Epithelial cell of esophagus (primary cell): ENCODE measurements at regions not wholly inside any gene's neighbourhood (a gene's known extent, or its start where the extent isn't known, plus 50 kb on each side); places are given as distances from the start of the nearest gene placed in this dataset.

Experiments used
- DNase-seq: peaks from one replicate; pipeline ENCODE4 v3.0.0; 2010; ENCODE audit warnings: low read depth
- H3K4me3 ChIP-seq: 2 replicates; pipeline ENCODE4 v1.5.1; 2011; ENCODE audit warnings: mild to moderate bottlenecking, low read length, control low read depth
- TF ChIP-seq, protein P1 (sequence below): IDR thresholded peaks from 2 replicates; pipeline ENCODE4 v1.5.1; 2011; ENCODE audit warnings: low read depth, mild to moderate bottlenecking, low read length, control low read depth, inconsistent platforms; ENCODE audit not compliant: insufficient read depth; ENCODE audit errors: missing control alignments

DNA sequence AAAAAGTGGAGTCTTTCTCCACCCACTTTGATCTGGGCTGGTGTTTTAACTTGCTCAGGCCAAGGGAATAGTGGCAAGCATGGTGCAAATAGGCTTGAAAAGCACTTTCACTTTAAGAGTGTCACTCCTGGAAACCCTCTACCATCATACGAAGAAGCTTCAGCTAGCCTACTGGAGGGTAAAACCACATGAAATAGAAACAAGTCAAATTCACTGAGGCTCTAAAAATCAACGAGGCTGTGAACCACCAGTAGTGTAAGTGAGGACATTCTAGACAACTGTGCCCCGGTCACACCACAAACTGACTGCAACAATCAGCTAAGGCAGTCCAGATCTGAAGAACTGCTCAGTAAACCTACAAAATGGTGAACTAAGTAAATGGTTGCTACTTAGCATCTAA is 2366.3 kb upstream of the C9orf72 start:
- TF ChIP-seq, protein P1, sequence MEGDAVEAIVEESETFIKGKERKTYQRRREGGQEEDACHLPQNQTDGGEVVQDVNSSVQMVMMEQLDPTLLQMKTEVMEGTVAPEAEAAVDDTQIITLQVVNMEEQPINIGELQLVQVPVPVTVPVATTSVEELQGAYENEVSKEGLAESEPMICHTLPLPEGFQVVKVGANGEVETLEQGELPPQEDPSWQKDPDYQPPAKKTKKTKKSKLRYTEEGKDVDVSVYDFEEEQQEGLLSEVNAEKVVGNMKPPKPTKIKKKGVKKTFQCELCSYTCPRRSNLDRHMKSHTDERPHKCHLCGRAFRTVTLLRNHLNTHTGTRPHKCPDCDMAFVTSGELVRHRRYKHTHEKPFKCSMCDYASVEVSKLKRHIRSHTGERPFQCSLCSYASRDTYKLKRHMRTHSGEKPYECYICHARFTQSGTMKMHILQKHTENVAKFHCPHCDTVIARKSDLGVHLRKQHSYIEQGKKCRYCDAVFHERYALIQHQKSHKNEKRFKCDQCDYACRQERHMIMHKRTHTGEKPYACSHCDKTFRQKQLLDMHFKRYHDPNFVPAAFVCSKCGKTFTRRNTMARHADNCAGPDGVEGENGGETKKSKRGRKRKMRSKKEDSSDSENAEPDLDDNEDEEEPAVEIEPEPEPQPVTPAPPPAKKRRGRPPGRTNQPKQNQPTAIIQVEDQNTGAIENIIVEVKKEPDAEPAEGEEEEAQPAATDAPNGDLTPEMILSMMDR, result no peak

DNA sequence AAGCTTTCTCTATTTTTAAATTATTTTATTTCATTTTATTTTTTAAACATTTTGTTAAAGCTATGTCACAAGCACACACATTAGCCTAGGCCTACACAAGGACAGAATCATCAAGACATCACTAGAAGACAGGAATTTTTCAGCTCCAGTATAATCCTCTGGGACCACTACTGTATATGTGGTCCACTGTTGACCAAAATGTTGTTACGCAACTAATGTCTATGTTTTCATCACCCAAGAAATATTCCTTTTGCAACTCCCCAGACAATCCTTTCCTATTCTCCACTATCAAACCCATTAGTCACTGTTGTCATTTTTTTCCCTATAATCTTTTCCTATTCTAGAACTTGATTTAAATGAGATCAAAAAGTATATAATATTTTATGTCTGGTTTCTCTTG is 2371.7 kb upstream of the C9orf72 start:
- no peak overlapping the region for H3K4me3 ChIP-seq
- TF ChIP-seq, protein P1, result no peak
- DNase-seq, result no peak

More for the DNA sequence above, 2366.3 kb upstream of the C9orf72 start:
- H3K4me3 ChIP-seq, result no peak overlapping the region
- DNase-seq, result no peak

DNA sequence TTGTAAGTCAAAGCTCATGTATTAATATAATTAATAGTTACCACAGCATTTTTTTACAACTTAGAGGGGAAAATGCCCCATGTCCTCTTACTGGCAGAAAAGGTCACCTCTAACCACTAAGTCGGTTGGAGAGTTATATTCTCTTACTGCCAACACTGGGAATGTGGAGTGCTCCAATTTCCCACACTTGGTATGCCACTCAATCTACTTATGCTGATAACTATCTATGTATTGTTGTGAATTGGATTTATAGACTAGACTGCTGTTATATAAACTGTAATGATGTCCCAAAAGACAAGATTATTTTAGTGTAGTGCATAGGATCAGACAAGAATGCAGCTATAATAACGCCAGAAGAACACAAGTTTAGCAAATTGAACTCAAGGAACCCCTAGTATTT is 2385.2 kb upstream of the C9orf72 start:
- TF ChIP-seq, protein P1, result no peak
- no peak overlapping the region for H3K4me3 ChIP-seq
- DNase-seq, result no peak

DNA sequence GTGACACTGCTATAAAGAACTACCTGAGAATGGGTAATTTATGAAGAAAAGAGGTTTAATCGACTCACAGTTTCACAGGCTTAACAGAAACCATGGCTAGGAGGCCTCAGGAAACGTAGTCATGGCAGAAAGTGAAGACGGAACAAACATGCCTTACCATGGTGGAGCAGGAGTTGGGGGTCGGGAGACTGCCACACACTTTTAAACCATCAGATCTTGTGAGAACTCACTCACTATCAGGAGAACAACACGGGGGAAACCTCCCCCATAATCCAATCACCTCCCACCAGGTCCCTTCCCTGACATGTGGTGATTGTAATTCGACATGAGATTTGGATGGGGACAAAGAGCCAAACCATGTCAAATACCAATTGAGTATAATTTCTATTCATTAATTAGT is 2392.6 kb upstream of the C9orf72 start:
- no peak for DNase-seq
- TF ChIP-seq, protein P1, result no peak
- H3K4me3 ChIP-seq, result no peak overlapping the region

DNA sequence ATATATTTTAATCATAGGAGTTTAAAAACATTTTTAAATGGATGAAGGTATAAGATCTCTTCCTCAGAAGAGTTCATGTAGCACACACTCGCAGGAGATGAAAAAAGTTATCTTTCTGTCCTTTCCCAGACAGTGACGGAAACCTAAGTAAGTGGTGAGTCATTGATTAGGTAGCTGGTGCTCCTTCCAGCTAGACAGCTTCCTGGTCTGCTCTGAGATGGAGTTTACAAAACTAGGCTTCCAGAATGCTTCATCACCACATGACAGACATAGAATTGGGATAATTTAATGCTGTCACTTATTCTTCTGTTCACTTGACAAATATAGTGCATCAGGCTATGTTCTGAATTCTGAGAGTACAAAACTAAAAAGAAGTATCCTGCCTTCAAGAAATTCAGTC is 2393.0 kb upstream of the C9orf72 start:
- H3K4me3 ChIP-seq, result no peak overlapping the region
- TF ChIP-seq, protein P1, result no peak
- DNase-seq, result peak; percentile 80

DNA sequence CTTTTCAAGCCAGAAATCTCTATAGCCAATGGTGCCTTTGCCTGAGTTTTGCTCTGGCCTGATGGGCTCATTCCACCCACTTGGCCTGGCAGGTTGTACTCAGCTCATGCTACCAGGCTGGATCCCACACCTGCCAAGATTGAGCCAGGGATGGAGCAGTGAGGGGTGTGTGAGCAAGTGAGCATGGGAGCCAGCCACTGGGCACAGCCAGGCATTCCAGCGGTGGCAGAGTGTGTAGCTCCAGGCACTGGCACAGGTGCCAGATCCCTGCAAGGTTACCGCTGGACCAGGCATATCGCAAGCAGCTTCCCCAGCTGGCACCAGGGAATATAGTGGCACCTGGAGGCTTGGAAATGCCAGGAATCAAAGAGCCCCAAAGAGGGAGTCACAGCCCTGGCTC is 2395.6 kb upstream of the C9orf72 start:
- no peak for DNase-seq
- TF ChIP-seq, protein P1, result no peak
- H3K4me3 ChIP-seq, result no peak overlapping the region

DNA sequence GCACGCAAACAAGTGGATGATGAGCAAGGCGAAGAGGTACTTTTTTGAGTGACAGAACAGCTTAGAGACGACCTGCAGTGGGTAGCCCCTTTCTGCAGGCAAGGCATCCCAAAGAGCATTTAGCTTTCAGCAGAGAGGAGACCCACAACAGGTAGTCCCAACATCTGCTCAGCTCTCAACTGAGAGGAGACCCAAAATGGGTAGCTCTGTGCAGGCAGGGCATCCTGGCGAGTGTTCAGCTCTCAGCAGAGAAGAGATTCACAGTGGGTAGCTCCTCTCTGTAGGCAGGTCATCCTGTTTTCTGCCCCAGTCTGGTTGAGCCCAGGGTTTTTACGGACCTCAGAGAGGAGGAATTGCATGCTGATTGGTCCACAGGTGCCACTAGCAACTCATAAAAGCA is 2396.1 kb upstream of the C9orf72 start:
- TF ChIP-seq, protein P1, result no peak
- DNase-seq, result no peak
- no peak overlapping the region for H3K4me3 ChIP-seq
